ENCODE measurements at regions not wholly inside any gene's neighbourhood (a gene's known extent, or its start where the extent isn't known, plus 50 kb on each side); places are given as distances from the start of the nearest gene placed in this dataset.
"Not testable (repeated sequence)": the region's sequence is repeated elsewhere in the genome, so short reads cannot be mapped to it uniquely, and the experiment has no call there.

GRCh38 chr4:37555322-37555721 is 130.9 kb downstream of the RELL1 start:
- ATAC-seq: no peak
- TF ChIP-seq OSR1 (CRISPR knock-in tag; IDR thresholded peaks at IDR 0.05): no peak
- no peak for TF ChIP-seq ZNF565 (CRISPR knock-in tag; conservative IDR thresholded peaks at IDR 0.05; ENCODE audit: low read depth)
- TF ChIP-seq CSRNP3 (CRISPR knock-in tag; IDR thresholded peaks at IDR 0.05): no peak
- no peak for TF ChIP-seq PPARA (CRISPR knock-in tag; IDR thresholded peaks at IDR 0.05; ENCODE audit: borderline replicate concordance)
- TF ChIP-seq ZC3H10 (CRISPR knock-in tag; IDR thresholded peaks at IDR 0.05): no peak
- TF ChIP-seq BACH2 (CRISPR knock-in tag; IDR thresholded peaks at IDR 0.05; ENCODE audit: borderline replicate concordance): no peak
- TF ChIP-seq ZNF70 (CRISPR knock-in tag; IDR thresholded peaks at IDR 0.05): no peak
- TF ChIP-seq ZFP30 (CRISPR knock-in tag; IDR thresholded peaks at IDR 0.05): no peak
- no peak for TF ChIP-seq PATZ1 (CRISPR knock-in tag; IDR thresholded peaks at IDR 0.05; ENCODE audit: borderline replicate concordance)
- no peak for TF ChIP-seq TCF4 (CRISPR knock-in tag; IDR thresholded peaks at IDR 0.05; ENCODE audit: borderline replicate concordance)
- TF ChIP-seq TOX (CRISPR knock-in tag; IDR thresholded peaks at IDR 0.05; ENCODE audit: borderline replicate concordance): no peak
- no peak for TF ChIP-seq CSDC2 (CRISPR knock-in tag; IDR thresholded peaks at IDR 0.05)
- no peak for TF ChIP-seq CREB5 (CRISPR knock-in tag; IDR thresholded peaks at IDR 0.05; ENCODE audit: low read depth)

- not testable (repeated sequence) for ATAC-seq
These were observed 136.3 kb downstream of the RELL1 start for GRCh38 chr4:37549866-37550265.

GRCh38 chr4:37549041-37549440 is 137.1 kb downstream of the RELL1 start:
- TF ChIP-seq BACH2 (CRISPR knock-in tag; IDR thresholded peaks at IDR 0.05; ENCODE audit: borderline replicate concordance) (no peak), PPARA (CRISPR knock-in tag; IDR thresholded peaks at IDR 0.05; ENCODE audit: borderline replicate concordance) (no peak), GLIS3 (CRISPR knock-in tag; IDR thresholded peaks at IDR 0.05) (no peak), POU6F1 (CRISPR knock-in tag; IDR thresholded peaks at IDR 0.05; ENCODE audit: borderline replicate concordance, low read depth) (no peak), SNAI2 (CRISPR knock-in tag; IDR thresholded peaks at IDR 0.05) (no peak), ZC3H10 (CRISPR knock-in tag; IDR thresholded peaks at IDR 0.05) (no peak), CREB5 (CRISPR knock-in tag; IDR thresholded peaks at IDR 0.05; ENCODE audit: low read depth) (no peak), TSHZ2 (CRISPR knock-in tag; IDR thresholded peaks at IDR 0.05) (no peak), CSRNP3 (CRISPR knock-in tag; IDR thresholded peaks at IDR 0.05) (no peak), ISL1 (CRISPR knock-in tag; IDR thresholded peaks at IDR 0.05) (no peak), CSDC2 (CRISPR knock-in tag; IDR thresholded peaks at IDR 0.05) (no peak), TOX (CRISPR knock-in tag; IDR thresholded peaks at IDR 0.05; ENCODE audit: borderline replicate concordance) (no peak), RARB (CRISPR knock-in tag; IDR thresholded peaks at IDR 0.05) (no peak), ZFP30 (CRISPR knock-in tag; IDR thresholded peaks at IDR 0.05) (no peak), OSR1 (CRISPR knock-in tag; IDR thresholded peaks at IDR 0.05) (no peak), TCF4 (CRISPR knock-in tag; IDR thresholded peaks at IDR 0.05; ENCODE audit: borderline replicate concordance) (no peak), PATZ1 (CRISPR knock-in tag; IDR thresholded peaks at IDR 0.05; ENCODE audit: borderline replicate concordance) (no peak)
- no peak for ATAC-seq

Data from SK-N-SH treated with all-trans-retinoic acid at 6 μM for 48 hours (cell line).